ENCODE measurements at regions not wholly inside any gene's neighbourhood (a gene's known extent, or its start where the extent isn't known, plus 50 kb on each side); places are given as distances from the start of the nearest gene placed in this dataset.

GRCh38 chr4:19402581-19403065, 849.1 kb upstream of the SLIT2 start:
- TF ChIP-seq, protein P1, sequence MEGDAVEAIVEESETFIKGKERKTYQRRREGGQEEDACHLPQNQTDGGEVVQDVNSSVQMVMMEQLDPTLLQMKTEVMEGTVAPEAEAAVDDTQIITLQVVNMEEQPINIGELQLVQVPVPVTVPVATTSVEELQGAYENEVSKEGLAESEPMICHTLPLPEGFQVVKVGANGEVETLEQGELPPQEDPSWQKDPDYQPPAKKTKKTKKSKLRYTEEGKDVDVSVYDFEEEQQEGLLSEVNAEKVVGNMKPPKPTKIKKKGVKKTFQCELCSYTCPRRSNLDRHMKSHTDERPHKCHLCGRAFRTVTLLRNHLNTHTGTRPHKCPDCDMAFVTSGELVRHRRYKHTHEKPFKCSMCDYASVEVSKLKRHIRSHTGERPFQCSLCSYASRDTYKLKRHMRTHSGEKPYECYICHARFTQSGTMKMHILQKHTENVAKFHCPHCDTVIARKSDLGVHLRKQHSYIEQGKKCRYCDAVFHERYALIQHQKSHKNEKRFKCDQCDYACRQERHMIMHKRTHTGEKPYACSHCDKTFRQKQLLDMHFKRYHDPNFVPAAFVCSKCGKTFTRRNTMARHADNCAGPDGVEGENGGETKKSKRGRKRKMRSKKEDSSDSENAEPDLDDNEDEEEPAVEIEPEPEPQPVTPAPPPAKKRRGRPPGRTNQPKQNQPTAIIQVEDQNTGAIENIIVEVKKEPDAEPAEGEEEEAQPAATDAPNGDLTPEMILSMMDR (conservative IDR thresholded peaks at IDR 0.05; ENCODE audit: low read depth, low read length): no peak
- no peak for TF ChIP-seq EZH2 (IDR thresholded peaks at IDR 0.05; ENCODE audit: borderline replicate concordance, low read depth, low read length, poor library complexity, severe bottlenecking)
